ENCODE measurements at regions not wholly inside any gene's neighbourhood (a gene's known extent, or its start where the extent isn't known, plus 50 kb on each side); places are given as distances from the start of the nearest gene placed in this dataset.
"Not testable (repeated sequence)": the region's sequence is repeated elsewhere in the genome, so short reads cannot be mapped to it uniquely, and the experiment has no call there.

DNA sequence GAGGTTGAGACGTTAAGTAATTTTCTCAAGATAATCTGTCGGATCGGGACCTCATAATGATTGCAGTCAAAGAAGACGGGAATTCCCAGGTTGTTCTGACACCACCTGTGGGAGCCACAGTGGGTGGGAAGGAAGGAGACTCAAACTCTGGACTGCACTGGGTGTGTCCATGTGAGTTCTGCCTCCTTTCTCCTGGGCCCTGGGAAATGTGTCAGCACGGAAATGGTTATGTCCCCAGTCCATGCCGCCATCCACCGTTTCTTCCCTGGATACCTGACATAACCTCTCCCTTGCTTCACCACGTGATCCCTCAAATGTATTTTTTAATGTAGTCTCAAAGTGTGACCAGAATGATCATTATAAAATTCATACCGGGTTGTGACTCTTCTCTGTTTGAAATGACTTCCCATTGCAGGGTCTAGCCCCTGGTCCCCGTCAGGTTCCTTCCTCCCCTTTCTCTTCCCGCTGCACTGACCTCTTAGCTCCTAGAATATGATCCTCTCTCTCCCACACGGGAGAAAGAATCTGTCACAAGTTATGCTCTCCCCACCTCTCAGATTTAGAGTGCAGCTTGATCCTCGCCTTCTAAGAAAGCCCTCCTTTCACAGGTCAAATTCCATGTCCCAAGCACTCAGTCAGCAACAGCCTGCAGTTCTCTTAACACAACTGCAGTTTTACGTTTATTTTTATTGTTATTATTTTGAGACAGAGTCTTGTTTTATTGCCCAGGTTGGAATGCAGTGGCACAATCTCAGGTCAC lies 820.0 kb upstream of the EEF2KMT start:
- Mint-ChIP-seq H3K9me3 (peaks cover 9 to 21% of the 10 kb centered on the region in 2 donors), H3K4me3 (no peak overlapping the region), H3K4me1 (ENCODE audit: low read depth in 2 of 2) (no peaks in the 10 kb centered on the region), H3K27ac (no peak overlapping the region), H3K27me3 (no peaks in the 10 kb centered on the region), H3K36me3 (ENCODE audit: insufficient read depth) (peaks cover 4% of the 10 kb centered on the region)
- no peak for DNase-seq
- ATAC-seq (replicated peaks), result no peak

DNA sequence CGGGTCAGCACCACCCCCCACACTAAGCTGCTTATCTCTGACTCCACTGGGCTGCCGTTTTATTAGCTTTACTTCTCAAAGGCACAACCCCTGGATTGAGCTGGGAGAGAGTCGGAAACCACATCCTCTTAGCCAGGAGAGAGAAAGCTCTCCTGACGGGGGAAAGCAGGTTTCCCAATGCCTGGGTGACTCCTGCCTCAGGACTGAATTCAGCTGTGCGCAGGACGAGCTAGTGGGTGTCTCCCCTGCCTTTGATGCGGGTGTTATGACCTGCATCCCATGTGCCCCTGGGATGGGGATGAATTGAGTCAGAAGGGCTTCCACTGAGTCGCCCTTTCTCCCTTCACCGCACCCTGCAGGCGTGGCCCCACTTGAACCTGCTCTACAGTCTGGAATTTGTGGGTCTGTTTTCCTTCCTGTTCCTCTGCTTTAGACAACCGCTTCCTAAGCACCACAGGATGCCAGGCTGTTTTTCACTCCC lies 819.2 kb upstream of the EEF2KMT start:
- no peak overlapping the region for H3K4me3 Mint-ChIP-seq
- no peaks in the 10 kb centered on the region for H3K4me1 Mint-ChIP-seq (ENCODE audit: low read depth in 2 of 2)
- H3K27me3 Mint-ChIP-seq, result no peaks in the 10 kb centered on the region
- no peak for DNase-seq
- H3K9me3 Mint-ChIP-seq, result peaks cover 11 to 14% of the 10 kb centered on the region in 2 donors
- peaks cover 4% of the 10 kb centered on the region for H3K36me3 Mint-ChIP-seq (ENCODE audit: insufficient read depth)
- no peak overlapping the region for H3K27ac Mint-ChIP-seq
- ATAC-seq (replicated peaks), result no peak

DNA sequence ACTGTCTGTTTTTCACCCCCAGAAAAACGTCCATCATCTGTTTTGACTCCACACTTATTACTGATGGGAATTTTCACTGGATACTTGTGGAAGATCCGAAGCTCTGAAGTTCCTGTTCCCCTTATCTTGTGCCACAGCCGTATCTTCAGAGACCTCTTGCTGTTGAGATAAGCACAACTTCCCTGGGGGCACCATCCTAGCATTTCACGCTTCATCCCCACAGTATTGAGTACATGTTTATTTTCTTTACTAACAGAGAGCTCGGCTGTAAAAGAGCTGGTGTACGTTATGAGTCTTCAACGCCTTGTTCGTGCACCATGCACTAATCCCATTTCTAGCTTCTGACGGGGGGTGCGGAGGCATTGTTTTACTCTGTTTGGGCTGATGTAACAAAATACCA lies 813.6 kb upstream of the EEF2KMT start:
- Mint-ChIP-seq H3K4me1 (ENCODE audit: low read depth in 2 of 2) (no peaks in the 10 kb centered on the region), H3K4me3 (no peak overlapping the region), H3K27ac (no peak overlapping the region), H3K36me3 (ENCODE audit: insufficient read depth) (no peaks in the 10 kb centered on the region), H3K27me3 (no peaks in the 10 kb centered on the region), H3K9me3 (peaks cover 8% of the 10 kb centered on the region in 2 donors)
- DNase-seq, result no peak
- ATAC-seq (replicated peaks), result no peak

DNA sequence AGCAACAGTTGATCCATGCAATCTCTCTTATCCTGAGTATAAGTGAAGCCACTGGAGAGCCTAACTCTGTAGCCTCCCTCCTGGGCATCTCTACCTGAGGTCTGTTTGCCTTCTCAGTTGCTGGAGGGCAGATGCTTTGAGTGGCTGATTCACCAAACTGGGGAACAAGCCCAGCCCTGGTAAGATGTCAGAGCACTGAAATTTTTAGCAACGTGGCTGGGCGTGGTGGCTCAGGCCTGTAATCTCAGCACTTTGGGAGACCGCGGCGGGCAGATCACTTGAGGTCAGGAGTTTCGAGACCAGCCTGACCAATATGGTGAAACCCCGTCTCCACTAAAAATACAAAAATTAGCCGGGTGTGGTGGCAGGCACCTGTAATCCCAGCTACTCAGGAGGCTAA lies 812.0 kb upstream of the EEF2KMT start:
- not testable (repeated sequence) for H3K27ac Mint-ChIP-seq; ATAC-seq (replicated peaks); DNase-seq; H3K27me3 Mint-ChIP-seq; H3K4me3 Mint-ChIP-seq; H3K36me3 Mint-ChIP-seq (ENCODE audit: insufficient read depth); H3K9me3 Mint-ChIP-seq; H3K4me1 Mint-ChIP-seq (ENCODE audit: low read depth in 2 of 2)

DNA sequence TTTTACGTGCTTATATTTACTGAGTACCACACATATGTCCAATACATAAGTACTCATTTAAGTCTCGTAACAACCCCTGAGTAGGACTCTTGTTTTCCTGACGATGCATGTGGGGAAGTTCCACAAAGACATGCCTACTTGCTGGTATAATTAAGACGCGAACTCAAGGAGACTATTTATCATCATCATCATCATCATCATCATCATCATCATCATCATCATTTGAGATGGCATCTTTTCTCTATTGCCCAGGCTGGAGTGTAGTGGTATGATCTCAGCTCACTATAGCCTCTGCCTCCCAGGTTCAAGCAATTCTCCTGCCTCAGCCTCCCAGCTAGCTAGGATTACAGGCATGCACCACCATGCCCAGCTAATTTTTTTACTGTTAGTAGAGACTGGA lies 809.9 kb upstream of the EEF2KMT start:
- no peak for ATAC-seq (replicated peaks)
- no peak overlapping the region for H3K4me3 Mint-ChIP-seq
- DNase-seq, result no peak
- no peaks in the 10 kb centered on the region for H3K27me3 Mint-ChIP-seq
- H3K36me3 Mint-ChIP-seq (ENCODE audit: insufficient read depth), result no peaks in the 10 kb centered on the region
- no peaks in the 10 kb centered on the region for H3K4me1 Mint-ChIP-seq (ENCODE audit: low read depth in 2 of 2)
- peaks cover 7 to 18% of the 10 kb centered on the region in 2 donors for H3K9me3 Mint-ChIP-seq
- H3K27ac Mint-ChIP-seq, result no peak overlapping the region

DNA sequence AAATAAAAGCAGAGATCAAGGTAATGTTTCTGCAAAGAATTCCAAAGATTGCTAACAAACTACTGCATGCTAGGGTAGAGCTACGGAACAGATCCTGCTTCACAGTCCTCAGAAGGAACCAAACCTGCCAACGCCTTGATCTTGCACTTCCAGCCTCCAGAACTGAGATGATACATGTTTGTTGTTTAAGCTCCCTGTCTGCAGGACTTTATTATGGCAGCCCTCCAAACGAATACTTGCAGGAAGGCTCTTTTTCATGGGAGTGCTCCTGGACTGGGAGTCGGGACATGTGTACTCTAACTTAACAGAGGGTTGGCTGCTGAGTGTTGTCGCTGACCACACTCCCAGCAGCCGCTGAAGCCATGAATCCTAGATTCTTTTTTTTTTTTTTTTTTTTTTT lies 808.8 kb upstream of the EEF2KMT start:
- DNase-seq, result no peak
- Mint-ChIP-seq H3K36me3 (ENCODE audit: insufficient read depth) (no peaks in the 10 kb centered on the region), H3K27ac (no peak overlapping the region), H3K27me3 (no peaks in the 10 kb centered on the region), H3K4me1 (ENCODE audit: low read depth in 2 of 2) (no peaks in the 10 kb centered on the region), H3K9me3 (peaks cover 5 to 24% of the 10 kb centered on the region in 2 donors), H3K4me3 (no peak overlapping the region)
- ATAC-seq (replicated peaks), result no peak

DNA sequence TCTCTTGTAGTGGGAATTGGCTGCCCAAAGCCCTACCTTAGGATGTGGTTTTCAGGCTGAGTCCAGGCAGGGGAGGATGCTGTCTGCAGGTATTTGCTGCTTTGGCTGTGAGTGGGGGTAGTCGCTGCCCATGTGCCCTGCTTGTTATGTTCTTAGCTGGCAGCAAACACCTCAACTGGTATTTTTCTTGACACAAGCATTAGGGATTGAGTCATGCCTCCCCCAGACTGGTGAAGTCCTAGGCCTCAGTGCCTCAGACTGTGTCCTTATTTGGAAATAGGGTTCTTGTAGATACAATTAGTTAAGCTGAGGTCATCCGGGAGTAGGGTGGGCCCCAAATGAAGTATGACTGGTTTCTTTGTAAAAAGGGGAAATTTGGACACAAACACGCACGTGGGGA lies 808.3 kb upstream of the EEF2KMT start:
- Mint-ChIP-seq H3K9me3 (peaks cover 7 to 24% of the 10 kb centered on the region in 2 donors), H3K36me3 (ENCODE audit: insufficient read depth) (no peaks in the 10 kb centered on the region), H3K4me1 (ENCODE audit: low read depth in 2 of 2) (no peaks in the 10 kb centered on the region), H3K27me3 (no peaks in the 10 kb centered on the region), H3K27ac (no peak overlapping the region), H3K4me3 (no peak overlapping the region)
- no peak for DNase-seq
- no peak for ATAC-seq (replicated peaks)

DNA sequence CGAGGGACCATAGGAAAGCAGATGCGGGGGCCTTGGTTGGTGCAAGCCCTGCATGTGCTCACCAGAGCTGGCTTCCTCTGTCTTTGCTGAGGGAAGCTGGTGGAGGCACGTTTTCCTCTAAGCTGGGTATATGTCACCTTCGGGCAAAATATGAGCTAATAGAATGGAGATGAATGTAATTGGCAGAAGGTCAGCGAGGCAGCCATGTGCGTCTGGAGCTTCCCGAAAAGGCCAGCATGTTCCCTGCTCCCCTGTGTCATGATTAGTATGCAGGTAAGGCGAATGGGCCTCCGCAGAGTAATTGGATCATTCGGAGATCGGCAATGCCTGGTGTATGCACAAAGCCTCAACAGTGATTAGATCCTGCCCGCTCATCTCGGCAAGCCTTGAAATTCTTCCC lies 806.2 kb upstream of the EEF2KMT start:
- Mint-ChIP-seq H3K9me3 (peaks cover 9 to 32% of the 10 kb centered on the region in 2 donors), H3K27me3 (no peaks in the 10 kb centered on the region), H3K4me1 (ENCODE audit: low read depth in 2 of 2) (no peaks in the 10 kb centered on the region), H3K4me3 (no peak overlapping the region), H3K36me3 (ENCODE audit: insufficient read depth) (no peaks in the 10 kb centered on the region), H3K27ac (no peak overlapping the region)
- DNase-seq (no peak), ATAC-seq (replicated peaks) (no peak)

DNA sequence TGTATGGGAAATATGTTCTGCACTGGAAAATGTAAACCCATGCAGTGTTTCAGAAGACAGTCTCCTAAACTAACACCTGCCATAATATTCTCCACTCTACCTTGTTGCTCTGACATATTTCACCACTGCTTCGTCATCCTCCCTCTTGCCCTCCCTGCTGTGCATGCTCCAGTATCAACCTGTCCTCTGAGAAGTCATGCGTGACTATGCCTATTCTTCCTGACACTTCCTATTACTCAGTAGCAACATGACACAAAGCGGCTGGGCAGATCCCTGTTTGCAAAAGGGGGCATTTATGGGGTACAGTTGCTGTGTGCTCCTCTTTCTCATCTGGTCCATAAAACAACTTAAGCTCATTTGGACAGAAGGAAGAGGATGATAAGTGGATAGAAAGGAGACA lies 805.6 kb upstream of the EEF2KMT start:
- no peaks in the 10 kb centered on the region for H3K36me3 Mint-ChIP-seq (ENCODE audit: insufficient read depth)
- peaks cover 9 to 33% of the 10 kb centered on the region in 2 donors for H3K9me3 Mint-ChIP-seq
- DNase-seq (no peak), ATAC-seq (replicated peaks) (no peak)
- no peaks in the 10 kb centered on the region for H3K27me3 Mint-ChIP-seq
- H3K4me1 Mint-ChIP-seq (ENCODE audit: low read depth in 2 of 2), result no peaks in the 10 kb centered on the region
- H3K4me3 Mint-ChIP-seq, result no peak overlapping the region
- no peak overlapping the region for H3K27ac Mint-ChIP-seq

DNA sequence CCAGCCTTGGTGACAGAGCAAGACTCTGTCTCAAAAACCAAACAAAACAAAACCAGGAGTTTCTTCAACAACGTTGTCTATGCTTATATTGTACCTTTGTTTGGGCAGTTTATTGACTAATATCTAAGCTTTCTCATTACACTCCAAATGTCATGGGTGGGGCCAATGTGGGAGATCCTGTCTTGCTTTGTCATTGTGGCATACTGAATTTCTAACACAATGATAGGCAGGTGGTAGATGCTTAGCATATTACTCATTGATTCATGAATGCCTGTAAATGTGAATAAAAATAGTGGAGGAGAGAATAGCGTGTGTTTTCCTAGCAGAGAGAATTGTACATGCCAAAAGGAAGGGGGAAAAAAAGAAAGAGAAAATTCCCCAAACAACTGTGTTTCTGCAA lies 802.5 kb upstream of the EEF2KMT start:
- no peaks in the 10 kb centered on the region for H3K27me3 Mint-ChIP-seq
- no peaks in the 10 kb centered on the region for H3K4me1 Mint-ChIP-seq (ENCODE audit: low read depth in 2 of 2)
- no peak for DNase-seq
- H3K4me3 Mint-ChIP-seq, result no peak overlapping the region
- no peak for ATAC-seq (replicated peaks)
- H3K36me3 Mint-ChIP-seq (ENCODE audit: insufficient read depth), result no peaks in the 10 kb centered on the region
- peaks cover 9 to 33% of the 10 kb centered on the region in 2 donors for H3K9me3 Mint-ChIP-seq
- H3K27ac Mint-ChIP-seq, result no peak overlapping the region

DNA sequence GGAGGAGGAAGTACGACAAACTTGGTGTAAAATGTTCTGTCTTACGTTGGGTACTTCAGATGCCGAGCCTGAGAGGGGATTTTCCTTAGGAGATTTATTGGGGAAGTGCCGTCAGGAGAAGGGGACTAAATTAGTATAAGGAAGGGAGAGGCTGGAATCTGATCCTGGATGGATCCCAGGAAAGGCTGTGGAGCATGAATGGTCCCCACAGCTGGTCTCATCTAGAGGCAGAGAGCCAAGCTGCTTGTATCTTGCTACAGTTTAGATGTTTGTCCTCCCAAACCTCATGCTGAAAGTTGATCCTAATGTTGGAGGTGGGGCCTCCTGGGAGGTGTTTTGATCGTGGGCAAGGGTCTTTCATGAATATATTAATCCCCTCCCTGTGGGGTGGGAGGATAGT lies 798.4 kb upstream of the EEF2KMT start:
- no peaks in the 10 kb centered on the region for H3K36me3 Mint-ChIP-seq (ENCODE audit: insufficient read depth)
- DNase-seq (no peak), ATAC-seq (replicated peaks) (no peak)
- H3K27ac Mint-ChIP-seq, result no peak overlapping the region
- H3K27me3 Mint-ChIP-seq, result no peaks in the 10 kb centered on the region
- no peaks in the 10 kb centered on the region for H3K4me1 Mint-ChIP-seq (ENCODE audit: low read depth in 2 of 2)
- peaks cover 5 to 33% of the 10 kb centered on the region in 2 donors for H3K9me3 Mint-ChIP-seq
- no peak overlapping the region for H3K4me3 Mint-ChIP-seq

DNA sequence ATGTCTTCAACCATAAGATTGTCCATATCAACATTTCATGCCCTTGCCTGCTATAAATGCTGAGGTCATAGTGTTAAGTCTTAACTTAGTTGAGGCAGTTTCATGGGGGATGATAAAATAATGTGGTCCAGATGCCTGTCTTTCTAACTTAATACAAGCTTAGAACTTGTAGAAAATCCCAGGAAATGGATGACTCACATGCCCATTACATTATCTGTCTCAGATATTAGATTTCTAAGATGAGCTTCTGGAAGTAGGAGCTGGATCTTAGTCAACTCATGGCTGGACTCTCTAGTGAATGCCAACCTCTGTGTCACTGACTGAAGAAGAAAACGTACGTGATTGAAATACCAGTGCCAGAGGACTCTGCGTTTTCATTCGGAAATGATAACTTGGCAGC lies 797.5 kb upstream of the EEF2KMT start:
- Mint-ChIP-seq H3K9me3 (peaks cover 5 to 35% of the 10 kb centered on the region in 2 donors), H3K27ac (no peak overlapping the region), H3K27me3 (no peaks in the 10 kb centered on the region), H3K4me3 (no peak overlapping the region), H3K36me3 (ENCODE audit: insufficient read depth) (no peaks in the 10 kb centered on the region), H3K4me1 (ENCODE audit: low read depth in 2 of 2) (no peaks in the 10 kb centered on the region)
- no peak for DNase-seq
- ATAC-seq (replicated peaks), result no peak

DNA sequence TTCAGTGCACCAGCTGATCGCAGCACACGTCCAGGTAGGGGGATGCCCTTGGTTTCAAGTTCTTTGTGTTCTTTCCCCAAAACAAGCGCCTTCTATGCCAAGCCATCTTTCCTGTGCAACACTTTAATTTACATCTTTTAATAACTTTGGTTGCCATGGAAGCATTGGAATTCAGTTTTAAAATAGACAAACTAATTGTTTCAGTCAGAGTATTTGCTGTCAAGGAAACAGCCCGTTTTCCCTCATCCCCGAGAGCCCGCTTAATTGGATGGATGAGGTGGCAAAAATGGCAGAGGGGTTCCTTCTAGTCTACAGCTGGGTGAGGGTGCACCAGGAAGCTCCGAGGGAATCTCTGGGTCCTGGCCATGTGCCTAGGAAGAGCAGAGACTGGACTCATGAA lies 793.7 kb upstream of the EEF2KMT start:
- Mint-ChIP-seq H3K4me3 (no peak overlapping the region), H3K36me3 (ENCODE audit: insufficient read depth) (no peaks in the 10 kb centered on the region), H3K27ac (no peak overlapping the region), H3K9me3 (peaks cover 0 to 36% of the 10 kb centered on the region in 2 donors), H3K4me1 (ENCODE audit: low read depth in 2 of 2) (no peaks in the 10 kb centered on the region), H3K27me3 (no peaks in the 10 kb centered on the region)
- ATAC-seq (replicated peaks) (no peak), DNase-seq (no peak)

DNA sequence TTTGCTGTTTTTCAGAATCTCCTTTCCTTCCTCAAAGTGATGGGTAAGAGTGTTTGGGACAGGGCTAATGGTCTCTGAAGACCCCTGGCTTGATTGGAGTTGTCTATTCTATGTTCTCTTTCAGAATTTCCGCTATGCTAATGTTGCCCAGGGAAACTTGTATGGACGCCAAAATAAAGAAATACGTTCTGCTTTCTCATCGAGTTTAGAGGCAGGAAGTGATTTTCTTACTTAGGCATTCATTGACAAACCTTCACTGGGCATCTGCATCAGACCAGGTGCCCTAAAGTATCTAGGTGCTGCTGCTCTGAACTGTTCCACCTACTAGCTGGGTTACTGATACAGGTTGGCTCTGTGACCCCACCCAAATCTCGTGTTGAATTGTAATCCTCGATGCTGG lies 787.9 kb upstream of the EEF2KMT start:
- Mint-ChIP-seq H3K4me1 (ENCODE audit: low read depth in 2 of 2) (no peaks in the 10 kb centered on the region), H3K36me3 (ENCODE audit: insufficient read depth) (no peaks in the 10 kb centered on the region), H3K4me3 (no peak overlapping the region), H3K27ac (no peak overlapping the region), H3K27me3 (no peaks in the 10 kb centered on the region), H3K9me3 (peaks cover 5 to 9% of the 10 kb centered on the region in 2 donors)
- ATAC-seq (replicated peaks) (no peak), DNase-seq (no peak)
